ENCODE measurements at regions not wholly inside any gene's neighbourhood (a gene's known extent, or its start where the extent isn't known, plus 50 kb on each side); places are given as distances from the start of the nearest gene placed in this dataset.

GRCh38 chr5:105931881-105932421, 1738.8 kb downstream of the EFNA5 start:
- TF ChIP-seq CTCF (conservative IDR thresholded peaks at IDR 0.05; ENCODE audit: low read depth, low read length) (no peak), SMC3 (IDR thresholded peaks at IDR 0.05; ENCODE audit: low read depth, low read length) (no peak), CHD1 (IDR thresholded peaks at IDR 0.05; ENCODE audit: low read depth, low read length) (no peak), MAFK (IDR thresholded peaks at IDR 0.05; ENCODE audit: low read depth, low read length) (no peak), BHLHE40 (IDR thresholded peaks at IDR 0.05; ENCODE audit: low read depth, low read length) (no peak), POLR2A (IDR thresholded peaks at IDR 0.05; ENCODE audit: low read depth, low read length) (no peak), ELK1 (IDR thresholded peaks at IDR 0.05; ENCODE audit: borderline replicate concordance, low read depth, low read length) (no peak), MAZ (IDR thresholded peaks at IDR 0.05; ENCODE audit: borderline replicate concordance, low read depth, low read length) (no peak), FOS (IDR thresholded peaks at IDR 0.05; ENCODE audit: low read depth, low read length) (no peak), CEBPB (IDR thresholded peaks at IDR 0.05; ENCODE audit: low read depth, low read length) (no peak), USF2 (IDR thresholded peaks at IDR 0.05; ENCODE audit: low read depth, low read length) (no peak)

All from IMR-90 (cell line).